Retinal pigment epithelial cell (primary cell): ENCODE measurements at regions not wholly inside any gene's neighbourhood (a gene's known extent, or its start where the extent isn't known, plus 50 kb on each side); places are given as distances from the start of the nearest gene placed in this dataset.

Experiments used
- DNase-seq: peaks from one replicate; pipeline ENCODE4 v3.0.0-alpha.2; 2010; ENCODE audit warnings: low read depth
- H3K4me3 ChIP-seq: 2 replicates; pipeline ENCODE4 v1.5.1; 2011; ENCODE audit warnings: mild to moderate bottlenecking, low read length, control low read depth, moderate library complexity
- TF ChIP-seq, protein P1 (sequence below): conservative IDR thresholded peaks from 2 replicates; pipeline ENCODE4 v1.5.1; 2011; ENCODE audit warnings: low read depth, low read length, control low read depth, inconsistent platforms

- no peak overlapping the region for H3K4me3 ChIP-seq
- TF ChIP-seq, protein P1, sequence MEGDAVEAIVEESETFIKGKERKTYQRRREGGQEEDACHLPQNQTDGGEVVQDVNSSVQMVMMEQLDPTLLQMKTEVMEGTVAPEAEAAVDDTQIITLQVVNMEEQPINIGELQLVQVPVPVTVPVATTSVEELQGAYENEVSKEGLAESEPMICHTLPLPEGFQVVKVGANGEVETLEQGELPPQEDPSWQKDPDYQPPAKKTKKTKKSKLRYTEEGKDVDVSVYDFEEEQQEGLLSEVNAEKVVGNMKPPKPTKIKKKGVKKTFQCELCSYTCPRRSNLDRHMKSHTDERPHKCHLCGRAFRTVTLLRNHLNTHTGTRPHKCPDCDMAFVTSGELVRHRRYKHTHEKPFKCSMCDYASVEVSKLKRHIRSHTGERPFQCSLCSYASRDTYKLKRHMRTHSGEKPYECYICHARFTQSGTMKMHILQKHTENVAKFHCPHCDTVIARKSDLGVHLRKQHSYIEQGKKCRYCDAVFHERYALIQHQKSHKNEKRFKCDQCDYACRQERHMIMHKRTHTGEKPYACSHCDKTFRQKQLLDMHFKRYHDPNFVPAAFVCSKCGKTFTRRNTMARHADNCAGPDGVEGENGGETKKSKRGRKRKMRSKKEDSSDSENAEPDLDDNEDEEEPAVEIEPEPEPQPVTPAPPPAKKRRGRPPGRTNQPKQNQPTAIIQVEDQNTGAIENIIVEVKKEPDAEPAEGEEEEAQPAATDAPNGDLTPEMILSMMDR, result no peak
- DNase-seq, result no peak
These were observed 517.3 kb upstream of the RORB start for GRCh38 chr9:73979894-73980264.

- H3K4me3 ChIP-seq, result no peak overlapping the region
- no peak for DNase-seq
- TF ChIP-seq, protein P1, result no peak
These were observed 516.4 kb upstream of the RORB start for GRCh38 chr9:73980754-73981153.

- TF ChIP-seq, protein P1, result no peak
- DNase-seq, result no peak
- H3K4me3 ChIP-seq, result no peak overlapping the region
These were observed 515.7 kb upstream of the RORB start for GRCh38 chr9:73981405-73981804.

DNA sequence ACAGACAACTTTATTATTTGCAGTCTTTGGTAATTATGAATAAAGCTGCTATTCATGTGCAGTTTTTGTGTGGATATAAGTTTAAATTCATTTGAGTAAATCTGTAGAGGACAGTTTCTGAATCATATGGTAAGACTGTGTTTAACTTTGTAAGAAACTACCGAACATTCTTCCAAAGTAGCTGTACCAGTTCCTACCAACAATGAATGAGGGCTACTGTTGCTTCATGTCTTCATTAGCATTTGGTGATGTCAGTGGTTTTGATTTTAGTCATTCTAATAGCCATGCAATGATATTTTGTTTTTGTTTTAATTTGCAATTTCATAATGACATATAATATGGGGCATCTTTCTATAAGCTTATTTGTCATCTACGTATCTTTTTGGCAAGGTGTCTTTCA is 501.3 kb upstream of the RORB start:
- DNase-seq, result no peak
- TF ChIP-seq, protein P1, result no peak

DNA sequence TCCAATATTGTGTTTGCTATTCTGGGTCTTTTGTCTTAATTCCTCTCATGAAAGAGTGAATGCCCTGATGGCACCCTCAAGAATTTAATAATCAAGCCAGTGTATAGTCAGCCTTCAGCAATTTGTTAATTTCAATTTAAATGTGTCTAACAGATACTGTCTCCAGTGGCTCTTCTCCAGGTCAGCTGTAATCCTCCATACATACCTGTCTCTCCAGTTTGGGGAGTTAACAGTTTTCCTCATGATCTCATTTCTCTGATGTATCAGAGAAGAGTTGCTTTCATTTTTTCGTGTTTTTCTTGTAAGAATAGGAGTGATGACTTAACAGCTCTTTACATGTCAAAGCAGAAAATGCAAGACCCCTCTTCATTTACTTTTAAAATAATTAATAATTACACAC is 500.3 kb upstream of the RORB start:
- TF ChIP-seq, protein P1, result no peak
- DNase-seq, result no peak
- H3K4me3 ChIP-seq, result no peak overlapping the region

More for the DNA sequence above, 501.3 kb upstream of the RORB start:
- no peak overlapping the region for H3K4me3 ChIP-seq

DNA sequence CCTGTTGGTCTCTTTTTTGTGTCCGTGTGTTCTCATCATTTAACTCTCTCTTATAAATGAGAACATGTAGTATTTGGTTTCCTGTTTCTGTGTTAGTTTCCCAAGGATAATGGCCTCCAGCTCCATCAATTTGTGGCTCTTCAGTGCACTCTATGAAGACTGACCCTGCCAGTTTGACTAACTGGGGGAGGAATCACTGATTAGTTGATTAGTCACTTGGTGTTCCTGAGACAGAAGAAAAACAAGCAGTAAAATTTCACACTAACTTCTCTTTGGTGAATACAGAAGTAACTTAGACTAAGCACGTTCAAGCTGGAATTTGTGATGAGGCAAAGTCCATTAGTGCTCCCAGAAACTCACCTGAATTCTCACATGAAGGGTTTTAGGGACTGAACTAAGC is 495.8 kb upstream of the RORB start:
- H3K4me3 ChIP-seq, result no peak overlapping the region
- TF ChIP-seq, protein P1, result no peak
- DNase-seq, result no peak

- H3K4me3 ChIP-seq, result no peak overlapping the region
- TF ChIP-seq, protein P1, result peak; percentile 35
- DNase-seq, result no peak
These were observed 490.2 kb upstream of the RORB start for GRCh38 chr9:74006935-74007334.
